ENCODE measurements at regions not wholly inside any gene's neighbourhood (a gene's known extent, or its start where the extent isn't known, plus 50 kb on each side); places are given as distances from the start of the nearest gene placed in this dataset.

- Histone ChIP-seq H3K4me1 (ENCODE audit: control insufficient read depth, insufficient read depth, low read length) (no peaks in the 10 kb centered on the region), H3K36me3 (ENCODE audit: control insufficient read depth in 2 of 2, insufficient read depth in 1 of 2, low read length in 2 of 2) (no peaks in the 10 kb centered on the region), H3K27ac (ENCODE audit: extremely low read depth, low read depth, low read length) (no peak overlapping the region), H3K9me3 (ENCODE audit: control insufficient read depth, insufficient read depth, low read depth, low read length) (no peaks in the 10 kb centered on the region), H3K4me3 (ENCODE audit: low read depth, low read length) (no peak overlapping the region)
- ChIA-PET POLR2A (no interaction called here), CTCF (interaction anchor here (0.7 kb wide), 2 partner anchors 26 to 44 kb away, joined by 3 read pairs; no protein-coding TSS in a partner anchor)
- peak; percentile 91 for TF ChIP-seq ZNF513 (tag by site-specific recombination; IDR thresholded peaks at IDR 0.05)
- TF ChIP-seq SCRT1 (tag by site-specific recombination; IDR thresholded peaks at IDR 0.05; ENCODE audit: borderline replicate concordance): no peak
- TF ChIP-seq, protein P1, sequence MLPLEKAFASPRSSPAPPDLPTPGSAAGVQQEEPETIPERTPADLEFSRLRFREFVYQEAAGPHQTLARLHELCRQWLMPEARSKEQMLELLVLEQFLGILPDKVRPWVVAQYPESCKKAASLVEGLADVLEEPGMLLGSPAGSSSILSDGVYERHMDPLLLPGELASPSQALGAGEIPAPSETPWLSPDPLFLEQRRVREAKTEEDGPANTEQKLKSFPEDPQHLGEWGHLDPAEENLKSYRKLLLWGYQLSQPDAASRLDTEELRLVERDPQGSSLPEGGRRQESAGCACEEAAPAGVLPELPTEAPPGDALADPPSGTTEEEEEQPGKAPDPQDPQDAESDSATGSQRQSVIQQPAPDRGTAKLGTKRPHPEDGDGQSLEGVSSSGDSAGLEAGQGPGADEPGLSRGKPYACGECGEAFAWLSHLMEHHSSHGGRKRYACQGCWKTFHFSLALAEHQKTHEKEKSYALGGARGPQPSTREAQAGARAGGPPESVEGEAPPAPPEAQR (tag by site-specific recombination; IDR thresholded peaks at IDR 0.05): no peak
- no peak for TF ChIP-seq ZNF76 (tag by site-specific recombination; IDR thresholded peaks at IDR 0.05; ENCODE audit: borderline replicate concordance, low read depth)
- TF ChIP-seq TCF7L2 (IDR thresholded peaks at IDR 0.05; ENCODE audit: borderline replicate concordance, low read depth, low read length): no peak
Measured at GRCh38 chr11:134565343-134565891, 153.4 kb upstream of the B3GAT1 start.

GRCh38 chr11:134564472-134565200 lies 152.6 kb upstream of the B3GAT1 start:
- H3K27ac ChIP-seq (ENCODE audit: extremely low read depth, low read depth, low read length): no peak overlapping the region
- TF ChIP-seq ZNF366 (tag by site-specific recombination; conservative IDR thresholded peaks at IDR 0.05) (no peak), ZFHX2 (tag by site-specific recombination; conservative IDR thresholded peaks at IDR 0.05) (no peak)
- TF ChIP-seq, protein P2, sequence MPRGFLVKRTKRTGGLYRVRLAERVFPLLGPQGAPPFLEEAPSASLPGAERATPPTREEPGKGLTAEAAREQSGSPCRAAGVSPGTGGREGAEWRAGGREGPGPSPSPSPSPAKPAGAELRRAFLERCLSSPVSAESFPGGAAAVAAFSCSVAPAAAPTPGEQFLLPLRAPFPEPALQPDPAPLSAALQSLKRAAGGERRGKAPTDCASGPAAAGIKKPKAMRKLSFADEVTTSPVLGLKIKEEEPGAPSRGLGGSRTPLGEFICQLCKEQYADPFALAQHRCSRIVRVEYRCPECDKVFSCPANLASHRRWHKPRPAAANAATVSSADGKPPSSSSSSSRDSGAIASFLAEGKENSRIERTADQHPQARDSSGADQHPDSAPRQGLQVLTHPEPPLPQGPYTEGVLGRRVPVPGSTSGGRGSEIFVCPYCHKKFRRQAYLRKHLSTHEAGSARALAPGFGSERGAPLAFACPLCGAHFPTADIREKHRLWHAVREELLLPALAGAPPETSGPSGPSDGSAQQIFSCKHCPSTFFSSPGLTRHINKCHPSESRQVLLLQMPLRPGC (tag by site-specific recombination; IDR thresholded peaks at IDR 0.05): no peak

DNA sequence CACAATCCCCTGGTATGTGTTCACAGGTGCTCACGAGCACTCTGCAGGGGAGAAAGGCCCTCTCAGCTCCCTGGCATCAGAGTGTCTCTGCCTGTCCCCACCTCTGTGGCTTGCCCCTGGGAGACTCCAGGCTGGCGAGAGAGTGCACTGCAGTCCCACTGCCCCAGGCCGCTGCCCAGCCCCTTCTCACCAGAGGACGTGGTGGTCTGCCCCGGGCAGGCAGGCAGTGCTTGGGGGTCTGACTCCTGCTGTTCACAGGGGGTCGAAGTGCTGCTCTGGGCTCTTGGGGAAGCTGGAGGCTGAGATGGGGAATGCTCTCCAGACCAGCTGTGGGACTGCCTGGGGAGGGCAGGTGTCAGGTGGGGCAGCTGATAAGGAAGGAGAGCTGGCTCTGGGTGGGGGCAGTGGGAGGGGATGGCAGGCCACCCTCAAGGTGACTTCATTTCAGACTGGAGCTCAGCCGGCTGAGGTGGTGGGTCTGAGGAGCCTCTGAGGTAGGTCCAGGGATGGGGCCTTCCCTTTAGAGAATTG lies 151.0 kb upstream of the B3GAT1 start:
- ChIA-PET CTCF (no interaction called here), POLR2A (no interaction called here)
- H3K9me3 ChIP-seq (ENCODE audit: control insufficient read depth, insufficient read depth, low read depth, low read length): no peaks in the 10 kb centered on the region
- no peaks in the 10 kb centered on the region for H3K36me3 ChIP-seq (ENCODE audit: control insufficient read depth in 2 of 2, insufficient read depth in 1 of 2, low read length in 2 of 2)
- no peak overlapping the region for H3K27ac ChIP-seq (ENCODE audit: extremely low read depth, low read depth, low read length)
- TF ChIP-seq ZNF211 (tag by site-specific recombination; IDR thresholded peaks at IDR 0.05; ENCODE audit: low read depth) (no peak), GLIS1 (tag by site-specific recombination; IDR thresholded peaks at IDR 0.05) (peak; percentile 76)
- H3K4me1 ChIP-seq (ENCODE audit: control insufficient read depth, insufficient read depth, low read length): no peaks in the 10 kb centered on the region
- H3K4me3 ChIP-seq (ENCODE audit: low read depth, low read length): no peak overlapping the region

More at GRCh38 chr11:134564472-134565200, 152.6 kb upstream of the B3GAT1 start:
- no peaks in the 10 kb centered on the region for H3K9me3 ChIP-seq (ENCODE audit: control insufficient read depth, insufficient read depth, low read depth, low read length)
- no peaks in the 10 kb centered on the region for H3K4me1 ChIP-seq (ENCODE audit: control insufficient read depth, insufficient read depth, low read length)
- ChIA-PET CTCF (no interaction called here), POLR2A (no interaction called here)
- H3K36me3 ChIP-seq (ENCODE audit: control insufficient read depth in 2 of 2, insufficient read depth in 1 of 2, low read length in 2 of 2): no peaks in the 10 kb centered on the region
- H3K4me3 ChIP-seq (ENCODE audit: low read depth, low read length): no peak overlapping the region

GRCh38 chr11:134562196-134562595 lies 150.2 kb upstream of the B3GAT1 start:
- CTCF ChIA-PET: no interaction called here

More at GRCh38 chr11:134562196-134562595, 150.2 kb upstream of the B3GAT1 start:
- no peak overlapping the region for H3K27ac ChIP-seq (ENCODE audit: extremely low read depth, low read depth, low read length)
- no peak for TF ChIP-seq ZNF621 (tag by site-specific recombination; IDR thresholded peaks at IDR 0.05)
- TF ChIP-seq ZNF670 (tag by site-specific recombination; IDR thresholded peaks at IDR 0.05; ENCODE audit: low read depth): no peak
- TF ChIP-seq ZNF530 (tag by site-specific recombination; IDR thresholded peaks at IDR 0.05; ENCODE audit: low read depth): no peak
- no peak for TF ChIP-seq ZNF624 (tag by site-specific recombination; IDR thresholded peaks at IDR 0.05)
- TF ChIP-seq ZNF248 (tag by site-specific recombination; IDR thresholded peaks at IDR 0.05): no peak
- H3K4me3 ChIP-seq (ENCODE audit: low read depth, low read length): no peak overlapping the region
- no peaks in the 10 kb centered on the region for H3K36me3 ChIP-seq (ENCODE audit: control insufficient read depth in 2 of 2, insufficient read depth in 1 of 2, low read length in 2 of 2)
- POLR2A ChIA-PET: no interaction called here
- no peaks in the 10 kb centered on the region for H3K9me3 ChIP-seq (ENCODE audit: control insufficient read depth, insufficient read depth, low read depth, low read length)
- H3K4me1 ChIP-seq (ENCODE audit: control insufficient read depth, insufficient read depth, low read length): no peaks in the 10 kb centered on the region

Measured in HEK293 (cell line).